OCI-LY1 (cell line): ENCODE measurements at regions not wholly inside any gene's neighbourhood (a gene's known extent, or its start where the extent isn't known, plus 50 kb on each side); places are given as distances from the start of the nearest gene placed in this dataset.

Experiments
- H2AFZ ChIP-seq: fragments of 200-600 bp; sonication (generic), shearing (Covaris generic); 2 replicates; pipeline ENCODE4 v1.6.0; 2014; ENCODE audit warnings: antibody characterized with exemption, mild to moderate bottlenecking, low read length
- H3F3A ChIP-seq: fragments of 200-600 bp; sonication (generic), shearing (Covaris generic); 2 replicates; pipeline ENCODE4 v1.6.0; 2014; ENCODE audit warnings: mild to moderate bottlenecking, antibody characterized with exemption, low read length, moderate library complexity; ENCODE audit not compliant: insufficient read depth
- H3K27ac ChIP-seq: fragments of 200-600 bp; sonication (generic); 2 replicates; pipeline ENCODE4 v1.5.1; 2014; ENCODE audit warnings: low read length, mixed run types, mild to moderate bottlenecking, low read depth; ENCODE audit not compliant: poor library complexity, severe bottlenecking
- H3K27me3 ChIP-seq: fragments of 200-600 bp; sonication (generic); 2 replicates; pipeline ENCODE4 v1.6.0; 2014; ENCODE audit warnings: antibody characterized with exemption, mild to moderate bottlenecking, low read length, moderate library complexity; ENCODE audit not compliant: insufficient read depth
- H3K36me3 ChIP-seq: fragments of 200-600 bp; sonication (generic); 2 replicates; pipeline ENCODE4 v1.6.1; 2014; ENCODE audit warnings: mild to moderate bottlenecking, antibody characterized with exemption, low read length, moderate library complexity, mixed read lengths; ENCODE audit not compliant: insufficient read depth
- H3K4me1 ChIP-seq: fragments of 200-600 bp; sonication (generic); 2 replicates; pipeline ENCODE4 v1.5.1; 2014; ENCODE audit warnings: mild to moderate bottlenecking, low read length, moderate library complexity; ENCODE audit not compliant: insufficient read depth, severe bottlenecking
- H3K4me2 ChIP-seq: fragments of 200-600 bp; sonication (generic), shearing (Covaris generic); 2 replicates; pipeline ENCODE4 v1.6.1; 2014; ENCODE audit warnings: low read length
- H3K4me3 ChIP-seq: fragments of 200-600 bp; sonication (generic); 2 replicates; pipeline ENCODE4 v1.5.1; 2014; ENCODE audit warnings: low read length, low read depth, mild to moderate bottlenecking, mixed read lengths; ENCODE audit not compliant: poor library complexity, severe bottlenecking
- H3K79me2 ChIP-seq: fragments of 200-600 bp; shearing (Covaris generic); 2 replicates; pipeline ENCODE4 v1.6.1; 2016; ENCODE audit warnings: mixed run types, low read length, mixed read lengths; ENCODE audit not compliant: insufficient read depth
- H3K9ac ChIP-seq: fragments of 200-600 bp; sonication (generic), shearing (Covaris generic); 2 replicates; pipeline ENCODE4 v1.6.1; 2014; ENCODE audit warnings: mild to moderate bottlenecking, low read length, mixed read lengths
- H3K9me2 ChIP-seq: fragments of 200-600 bp; sonication (generic), shearing (Covaris generic); 2 replicates; pipeline ENCODE4 v1.6.1; 2014; ENCODE audit warnings: low read depth, mild to moderate bottlenecking, low read length, mixed read lengths
- H3K9me3 ChIP-seq: fragments of 200-600 bp; shearing (Covaris generic); 2 replicates; pipeline ENCODE4 v1.6.1; 2014; ENCODE audit warnings: low read length, mixed read lengths
- H4K20me1 ChIP-seq: fragments of 200-600 bp; sonication (generic), shearing (Covaris generic); 2 replicates; pipeline ENCODE4 v1.6.0; 2016; ENCODE audit warnings: mild to moderate bottlenecking, low read length; ENCODE audit not compliant: insufficient read depth
- EZH2 ChIP-seq: fragments of 200-600 bp; sonication (generic), shearing (Covaris generic); IDR thresholded peaks from 2 replicates; pipeline ENCODE4 v1.8.0; 2017; ENCODE audit warnings: borderline replicate concordance, mixed run types, mild to moderate bottlenecking, antibody characterized with exemption, low read length, moderate library complexity, mixed read lengths
- TF ChIP-seq, protein P1 (sequence below): fragments of 200-600 bp; sonication (generic), shearing (Covaris generic); IDR thresholded peaks from 2 replicates; pipeline ENCODE4 v1.5.1; 2017; ENCODE audit warnings: mild to moderate bottlenecking, antibody characterized with exemption, low read length, moderate library complexity, mixed read lengths

GRCh38 chr4:80127870-80128419, 54.9 kb upstream of the ANTXR2 start:
- Histone ChIP-seq H4K20me1 (no peaks in the 10 kb centered on the region), H3F3A (no peaks in the 10 kb centered on the region), H3K79me2 (no peaks in the 10 kb centered on the region), H3K27me3 (no peaks in the 10 kb centered on the region), H3K4me2 (no peak overlapping the region), H3K9ac (no peak overlapping the region), H3K36me3 (no peaks in the 10 kb centered on the region), H3K9me2 (no peaks in the 10 kb centered on the region), H3K9me3 (no peaks in the 10 kb centered on the region), H3K27ac (no peak overlapping the region), H3K4me3 (no peak overlapping the region), H2AFZ (no peak overlapping the region), H3K4me1 (no peaks in the 10 kb centered on the region)
- TF ChIP-seq EZH2: no peak
- TF ChIP-seq, protein P1, sequence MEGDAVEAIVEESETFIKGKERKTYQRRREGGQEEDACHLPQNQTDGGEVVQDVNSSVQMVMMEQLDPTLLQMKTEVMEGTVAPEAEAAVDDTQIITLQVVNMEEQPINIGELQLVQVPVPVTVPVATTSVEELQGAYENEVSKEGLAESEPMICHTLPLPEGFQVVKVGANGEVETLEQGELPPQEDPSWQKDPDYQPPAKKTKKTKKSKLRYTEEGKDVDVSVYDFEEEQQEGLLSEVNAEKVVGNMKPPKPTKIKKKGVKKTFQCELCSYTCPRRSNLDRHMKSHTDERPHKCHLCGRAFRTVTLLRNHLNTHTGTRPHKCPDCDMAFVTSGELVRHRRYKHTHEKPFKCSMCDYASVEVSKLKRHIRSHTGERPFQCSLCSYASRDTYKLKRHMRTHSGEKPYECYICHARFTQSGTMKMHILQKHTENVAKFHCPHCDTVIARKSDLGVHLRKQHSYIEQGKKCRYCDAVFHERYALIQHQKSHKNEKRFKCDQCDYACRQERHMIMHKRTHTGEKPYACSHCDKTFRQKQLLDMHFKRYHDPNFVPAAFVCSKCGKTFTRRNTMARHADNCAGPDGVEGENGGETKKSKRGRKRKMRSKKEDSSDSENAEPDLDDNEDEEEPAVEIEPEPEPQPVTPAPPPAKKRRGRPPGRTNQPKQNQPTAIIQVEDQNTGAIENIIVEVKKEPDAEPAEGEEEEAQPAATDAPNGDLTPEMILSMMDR: no peak

DNA sequence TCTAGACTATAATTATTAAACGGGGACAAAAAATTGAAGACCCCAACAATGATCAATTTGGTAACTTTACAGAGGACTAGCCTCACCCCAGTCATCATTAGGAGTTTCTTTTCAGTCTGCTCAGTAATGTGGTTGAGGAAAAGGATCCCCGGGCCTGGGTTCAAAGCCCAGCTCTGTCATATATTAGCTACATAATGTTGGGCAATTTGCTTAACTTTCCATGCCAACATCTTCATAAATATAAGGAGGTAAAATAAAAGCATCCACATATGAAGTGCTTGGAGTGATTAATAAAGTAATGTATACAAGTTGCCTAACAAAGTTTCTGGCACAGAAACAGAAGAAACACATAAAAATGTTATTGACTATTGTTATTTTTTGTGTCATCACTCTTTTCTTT, 53.4 kb upstream of the ANTXR2 start:
- no peak overlapping the region for H3K4me3 ChIP-seq
- H2AFZ ChIP-seq: no peak overlapping the region
- no peaks in the 10 kb centered on the region for H3K79me2 ChIP-seq
- no peak overlapping the region for H3K4me2 ChIP-seq
- no peaks in the 10 kb centered on the region for H4K20me1 ChIP-seq
- H3F3A ChIP-seq: no peaks in the 10 kb centered on the region
- TF ChIP-seq EZH2: no peak
- TF ChIP-seq, protein P1: no peak
- H3K4me1 ChIP-seq: no peaks in the 10 kb centered on the region
- no peaks in the 10 kb centered on the region for H3K36me3 ChIP-seq
- no peak overlapping the region for H3K27ac ChIP-seq
- no peaks in the 10 kb centered on the region for H3K9me3 ChIP-seq
- H3K9me2 ChIP-seq: no peaks in the 10 kb centered on the region
- H3K27me3 ChIP-seq: no peaks in the 10 kb centered on the region
- no peak overlapping the region for H3K9ac ChIP-seq

GRCh38 chr4:80125252-80126177, 52.5 kb upstream of the ANTXR2 start:
- Histone ChIP-seq H3K79me2 (no peaks in the 10 kb centered on the region), H3K9me2 (no peaks in the 10 kb centered on the region), H3K4me1 (no peaks in the 10 kb centered on the region), H3K4me2 (no peak overlapping the region), H3K27ac (no peak overlapping the region), H3K27me3 (no peaks in the 10 kb centered on the region), H3K9ac (no peak overlapping the region), H3K9me3 (no peaks in the 10 kb centered on the region), H3K36me3 (no peaks in the 10 kb centered on the region), H4K20me1 (no peaks in the 10 kb centered on the region), H2AFZ (no peak overlapping the region), H3K4me3 (no peak overlapping the region), H3F3A (no peaks in the 10 kb centered on the region)
- TF ChIP-seq, protein P1: peak; percentile 49; the same call in 1 of the 2 replicates
- no peak for TF ChIP-seq EZH2
